ENCODE measurements at regions not wholly inside any gene's neighbourhood (a gene's known extent, or its start where the extent isn't known, plus 50 kb on each side); places are given as distances from the start of the nearest gene placed in this dataset.

DNA sequence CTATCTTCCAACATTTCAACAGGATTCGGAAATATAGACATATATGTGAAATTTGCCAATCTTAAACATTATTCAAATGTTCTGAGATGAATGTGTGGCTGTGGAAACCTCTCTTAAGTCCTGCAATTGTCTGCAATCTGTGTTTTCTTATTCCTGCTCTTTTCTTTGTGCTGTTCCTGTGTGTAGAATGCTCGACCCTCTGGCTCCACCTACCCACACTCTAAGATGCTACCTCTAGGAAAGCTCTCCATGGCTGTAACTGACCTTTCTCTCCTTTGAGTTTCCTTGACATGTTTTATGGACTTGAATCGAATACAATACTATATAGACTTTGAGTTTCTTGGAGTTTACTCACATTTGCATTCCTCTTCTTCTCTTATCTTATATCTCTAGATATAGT is 120.6 kb upstream of the ASTN2 start:
- no peaks in the 10 kb centered on the region for H4K20me1 ChIP-seq (replicated peaks in 1 of 2; ENCODE audit: control insufficient read depth in 1 of 2, insufficient read depth in 2 of 2, low read length in 2 of 2)
- no peak overlapping the region for H2BK12ac ChIP-seq (ENCODE audit: low read depth, low read length)
- H3K4me3 ChIP-seq (ENCODE audit: extremely low read depth in 1 of 4, insufficient read depth in 2 of 4, low read depth in 3 of 4, low read length in 4 of 4) = no peak overlapping the region
- no peaks in the 10 kb centered on the region for H3K79me1 ChIP-seq (ENCODE audit: low read depth, low read length)
- CTCF ChIA-PET (ENCODE audit: partially characterized antibody) = interaction anchor here (1.0 to 5.0 kb wide), 15 partner anchors 8 to 48 kb away, joined by 3 to 34 read pairs (median 6); no protein-coding TSS in a partner anchor
- H3K4me1 ChIP-seq (replicated peaks in 1 of 4; ENCODE audit: control insufficient read depth in 3 of 4, insufficient read depth in 4 of 4, low read length in 3 of 4) = no peaks in the 10 kb centered on the region; a peak in 1 of 7 replicates
- H4K8ac ChIP-seq (ENCODE audit: extremely low read depth, insufficient read depth, low read length) = no peak overlapping the region
- H3K27ac ChIP-seq (ENCODE audit: low read depth, low read length) = no peak overlapping the region
- FAIRE-seq = peak; percentile 87
- H3K56ac ChIP-seq (replicated peaks; ENCODE audit: insufficient read length, low read depth, low read length) = no peak overlapping the region
- no peaks in the 10 kb centered on the region for H3K79me2 ChIP-seq (ENCODE audit: control insufficient read depth in 1 of 2, insufficient read depth in 2 of 2, low read length in 2 of 2)
- no peak overlapping the region for H4K91ac ChIP-seq (replicated peaks; ENCODE audit: insufficient read length, low read length)
- no peak overlapping the region for H3K9ac ChIP-seq (replicated peaks in 1 of 4; ENCODE audit: extremely low read depth in 1 of 4, low read depth in 3 of 4, low read length in 3 of 4)
- H3K23ac ChIP-seq (ENCODE audit: insufficient read length) = no peak overlapping the region
- H2BK20ac ChIP-seq (ENCODE audit: low read length) = no peak overlapping the region
- no peak for DNase-seq (ENCODE audit: low read depth in 1 of 2, low spot score in 2 of 2)
- H3K18ac ChIP-seq (ENCODE audit: extremely low read depth, low read length) = no peak overlapping the region
- H3K27me3 ChIP-seq (replicated peaks in 1 of 4; ENCODE audit: control insufficient read depth in 3 of 4, extremely low read depth in 1 of 4, insufficient read depth in 3 of 4, low read length in 3 of 4) = no peaks in the 10 kb centered on the region
- H2AFZ ChIP-seq (ENCODE audit: low read length) = peak overlapping the region; percentile 96
- 44% methylated on average over 3 of the region's 3 CpGs; no CpG with 5 or more reads in 1 of the 2 experiments for WGBS, 2 experiments (ENCODE audit: extremely low coverage in 1 of 2, insufficient coverage in 1 of 2, insufficient read length in 1 of 2, insufficient replicate concordance in 2 of 2, low coverage in 1 of 2, low lambda C conversion rate in 2 of 2, missing lambda C conversion rate in 1 of 2)
- H3K4me2 ChIP-seq (ENCODE audit: insufficient read depth in 1 of 2, low read depth in 2 of 2, low read length in 2 of 2) = no peak overlapping the region
- no peaks in the 10 kb centered on the region for H3K9me3 ChIP-seq (ENCODE audit: insufficient read depth in 2 of 2, low read depth in 1 of 2, low read length in 1 of 2)
- no peak overlapping the region for H2BK15ac ChIP-seq (ENCODE audit: low read length)
- no peak overlapping the region for H2BK120ac ChIP-seq (replicated peaks; ENCODE audit: low read depth, low read length)
- H4K5ac ChIP-seq (ENCODE audit: insufficient read length, low read depth, low read length) = no peak overlapping the region
- no peaks in the 10 kb centered on the region; the same call in 1 of the 2 replicates for H3K23me2 ChIP-seq (ENCODE audit: low read depth, low read length)
- no peak overlapping the region for H2AK5ac ChIP-seq (ENCODE audit: low read depth, low read length)
- no peak overlapping the region for H3K14ac ChIP-seq (ENCODE audit: insufficient read length)
- no peaks in the 10 kb centered on the region for H3K36me3 ChIP-seq (ENCODE audit: control insufficient read depth in 2 of 4, insufficient read depth in 4 of 4, low read length in 3 of 4)
- POLR2A ChIA-PET (ENCODE audit: partially characterized antibody) = no interaction called here
- no peak overlapping the region for H3K4ac ChIP-seq (replicated peaks; ENCODE audit: insufficient read length, low read depth, low read length)
- no peak overlapping the region for H2BK5ac ChIP-seq (ENCODE audit: low read depth, low read length)
- no peak for TF ChIP-seq USF2 (IDR thresholded peaks at IDR 0.05; ENCODE audit: low read length)
- TF ChIP-seq CTBP2 (IDR thresholded peaks at IDR 0.05; ENCODE audit: borderline replicate concordance, insufficient read depth, insufficient read length, low read length) = no peak
- TF ChIP-seq TEAD4 (IDR thresholded peaks at IDR 0.05; ENCODE audit: low read depth, low read length) = no peak
- TF ChIP-seq CBX5 (IDR thresholded peaks at IDR 0.05; ENCODE audit: low read depth, low read length) = no peak
- no peak for TF ChIP-seq RFX5 (IDR thresholded peaks at IDR 0.05; ENCODE audit: borderline replicate concordance, low read depth, low read length)
- TF ChIP-seq RAD21 (IDR thresholded peaks at IDR 0.05 in 1 of 2, conservative IDR thresholded peaks at IDR 0.05 in 1 of 2; ENCODE audit: low read depth in 2 of 2, low read length in 2 of 2) = peak; percentile 43 to 52
- no peak for TF ChIP-seq SRF (IDR thresholded peaks at IDR 0.05; ENCODE audit: low read depth, low read length)
- TF ChIP-seq CHD2 (IDR thresholded peaks at IDR 0.05; ENCODE audit: low read length) = no peak
- TF ChIP-seq, protein P1, sequence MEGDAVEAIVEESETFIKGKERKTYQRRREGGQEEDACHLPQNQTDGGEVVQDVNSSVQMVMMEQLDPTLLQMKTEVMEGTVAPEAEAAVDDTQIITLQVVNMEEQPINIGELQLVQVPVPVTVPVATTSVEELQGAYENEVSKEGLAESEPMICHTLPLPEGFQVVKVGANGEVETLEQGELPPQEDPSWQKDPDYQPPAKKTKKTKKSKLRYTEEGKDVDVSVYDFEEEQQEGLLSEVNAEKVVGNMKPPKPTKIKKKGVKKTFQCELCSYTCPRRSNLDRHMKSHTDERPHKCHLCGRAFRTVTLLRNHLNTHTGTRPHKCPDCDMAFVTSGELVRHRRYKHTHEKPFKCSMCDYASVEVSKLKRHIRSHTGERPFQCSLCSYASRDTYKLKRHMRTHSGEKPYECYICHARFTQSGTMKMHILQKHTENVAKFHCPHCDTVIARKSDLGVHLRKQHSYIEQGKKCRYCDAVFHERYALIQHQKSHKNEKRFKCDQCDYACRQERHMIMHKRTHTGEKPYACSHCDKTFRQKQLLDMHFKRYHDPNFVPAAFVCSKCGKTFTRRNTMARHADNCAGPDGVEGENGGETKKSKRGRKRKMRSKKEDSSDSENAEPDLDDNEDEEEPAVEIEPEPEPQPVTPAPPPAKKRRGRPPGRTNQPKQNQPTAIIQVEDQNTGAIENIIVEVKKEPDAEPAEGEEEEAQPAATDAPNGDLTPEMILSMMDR (IDR thresholded peaks at IDR 0.05; ENCODE audit: control extremely low read depth in 1 of 3, insufficient read depth in 1 of 3, low read depth in 1 of 3, low read length in 3 of 3) = peak in 2 of 3 experiments; percentile 37 to 51; a peak in 3 of 4 replicates
- no peak for TF ChIP-seq TAF7 (optimal IDR thresholded peaks at IDR 0.05; ENCODE audit: borderline replicate concordance, low read depth, low read length)
